Activated B cell treated with CpG ODN at 0.5 μM for 24 hours (primary cell): ENCODE measurements at regions not wholly inside any gene's neighbourhood (a gene's known extent, or its start where the extent isn't known, plus 50 kb on each side); places are given as distances from the start of the nearest gene placed in this dataset.

Experiments used
- ATAC-seq: fragments of 200-7000 bp; cut with Tn5 transposase; one replicate; pipeline ENCODE4 v1.10.0; 2021; ENCODE audit warnings: low read depth, mild to moderate bottlenecking, moderate library complexity
- CTCF ChIA-PET: fragments of 350-600 bp; sonication (Branson Sonifier 250); formaldehyde crosslinking; loops from one replicate; lab custom pipeline; 2021; ENCODE audit warnings: antibody characterized with exemption; lab: Charles Lee
- POLR2A ChIA-PET: fragments of 350-600 bp; sonication (Branson Sonifier 250); formaldehyde crosslinking; loops from one replicate; lab custom pipeline; 2021; ENCODE audit warnings: antibody characterized with exemption; lab: Charles Lee
- DNase-seq: peaks from one replicate; pipeline ENCODE4 v3.0.0; 2022
- H3K27ac Mint-ChIP-seq: one replicate; pipeline ENCODE4 v1.8.0; 2020; ENCODE audit warnings: mixed read lengths
- H3K27me3 Mint-ChIP-seq: one replicate; pipeline ENCODE4 v1.8.0; 2021; ENCODE audit warnings: mixed read lengths
- H3K36me3 Mint-ChIP-seq: one replicate; pipeline ENCODE4 v1.8.0; 2021; ENCODE audit warnings: low read depth, mixed read lengths
- H3K4me1 Mint-ChIP-seq: one replicate; pipeline ENCODE4 v1.8.0; 2021; ENCODE audit warnings: mixed read lengths
- H3K4me3 Mint-ChIP-seq: one replicate; pipeline ENCODE4 v1.8.0; 2020; ENCODE audit warnings: mild to moderate bottlenecking, mixed read lengths
- H3K9me3 Mint-ChIP-seq: one replicate; pipeline ENCODE4 v1.8.0; 2020; ENCODE audit warnings: mixed read lengths
- CTCF ChIP-seq: fragments of 200-600 bp; IDR thresholded peaks from one replicate; pipeline ENCODE4 v1.8.0; 2022; ENCODE audit warnings: antibody characterized with exemption, mild to moderate bottlenecking
- intact Hi-C: fragments of 100-400 bp; cut with micrococcal nuclease; formaldehyde crosslinking; loops from one replicate; pipeline ENCODE4 v1.15.1; 2024

DNA sequence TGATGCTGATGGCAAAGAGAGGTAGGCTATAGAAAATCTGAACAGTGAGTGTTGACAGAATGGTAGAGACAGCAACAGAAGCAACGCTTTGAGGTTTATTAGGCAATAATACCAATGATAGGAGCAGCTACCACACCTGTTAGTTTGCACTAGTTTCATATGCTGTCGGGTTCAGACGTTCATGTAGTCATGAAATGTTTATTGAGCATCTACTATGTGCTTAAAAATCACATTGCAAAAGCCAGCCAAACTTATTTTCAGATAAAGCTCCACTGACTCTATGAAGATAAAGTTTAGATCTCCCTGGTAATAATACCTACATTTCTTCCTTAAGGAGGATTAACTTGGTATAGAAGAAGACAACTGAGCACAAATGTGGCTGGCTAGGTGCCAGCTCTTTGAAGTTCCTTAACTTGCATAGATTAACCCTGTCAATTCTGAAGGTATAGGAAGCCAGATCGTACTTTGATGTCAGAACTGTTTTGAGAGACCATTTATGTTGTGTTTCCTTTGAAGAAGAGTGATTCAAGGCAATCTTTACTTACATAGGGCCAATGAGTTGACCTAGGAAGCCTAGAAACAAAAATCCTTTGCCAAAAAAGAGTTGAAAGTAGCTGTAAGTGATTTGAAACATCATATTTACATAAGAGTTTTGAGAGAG, 71.5 kb downstream of the DISP1 start:
- H3K4me1 Mint-ChIP-seq, result no peaks in the 10 kb centered on the region
- peaks cover 15% of the 10 kb centered on the region for H3K36me3 Mint-ChIP-seq
- DNase-seq, result no peak
- TF ChIP-seq CTCF, result no peak
- H3K27me3 Mint-ChIP-seq, result no peaks in the 10 kb centered on the region
- ChIA-PET POLR2A (no interaction called here), CTCF (no interaction called here)
- intact Hi-C loops, result no loop called here
- no peak for ATAC-seq
- H3K27ac Mint-ChIP-seq, result no peak overlapping the region
- no peak overlapping the region for H3K4me3 Mint-ChIP-seq
- no peaks in the 10 kb centered on the region for H3K9me3 Mint-ChIP-seq

- Mint-ChIP-seq H3K27me3 (no peaks in the 10 kb centered on the region), H3K36me3 (peaks cover 13% of the 10 kb centered on the region), H3K9me3 (no peaks in the 10 kb centered on the region), H3K4me1 (no peaks in the 10 kb centered on the region), H3K4me3 (no peak overlapping the region), H3K27ac (no peak overlapping the region)
- no peak for ATAC-seq
- intact Hi-C loops, result no loop called here
- ChIA-PET CTCF (no interaction called here), POLR2A (no interaction called here)
- no peak for DNase-seq
- no peak for TF ChIP-seq CTCF
Measured at GRCh38 chr1:222886878-222887351, 72.1 kb downstream of the DISP1 start.

- H3K27ac Mint-ChIP-seq, result no peak overlapping the region
- POLR2A ChIA-PET, result no interaction called here
- ATAC-seq, result no peak
Measured at GRCh38 chr1:222889440-222889839, 74.6 kb downstream of the DISP1 start.

GRCh38 chr1:222890716-222891115, 75.9 kb downstream of the DISP1 start:
- ATAC-seq (no peak), DNase-seq (no peak)
- ChIA-PET CTCF (no interaction called here), POLR2A (no interaction called here)
- no peaks in the 10 kb centered on the region for H3K27me3 Mint-ChIP-seq
- H3K4me3 Mint-ChIP-seq, result no peak overlapping the region
- H3K36me3 Mint-ChIP-seq, result peaks cover 17% of the 10 kb centered on the region
- H3K9me3 Mint-ChIP-seq, result no peaks in the 10 kb centered on the region
- H3K27ac Mint-ChIP-seq, result no peak overlapping the region
- H3K4me1 Mint-ChIP-seq, result no peaks in the 10 kb centered on the region
- no peak for TF ChIP-seq CTCF
- intact Hi-C loops, result no loop called here

More at GRCh38 chr1:222889440-222889839, 74.6 kb downstream of the DISP1 start:
- CTCF ChIA-PET, result no interaction called here
- no peak for DNase-seq
- no peak for TF ChIP-seq CTCF
- Mint-ChIP-seq H3K36me3 (peaks cover 23% of the 10 kb centered on the region), H3K27me3 (no peaks in the 10 kb centered on the region), H3K9me3 (no peaks in the 10 kb centered on the region), H3K4me3 (no peak overlapping the region), H3K4me1 (no peaks in the 10 kb centered on the region)
- intact Hi-C loops, result no loop called here

DNA sequence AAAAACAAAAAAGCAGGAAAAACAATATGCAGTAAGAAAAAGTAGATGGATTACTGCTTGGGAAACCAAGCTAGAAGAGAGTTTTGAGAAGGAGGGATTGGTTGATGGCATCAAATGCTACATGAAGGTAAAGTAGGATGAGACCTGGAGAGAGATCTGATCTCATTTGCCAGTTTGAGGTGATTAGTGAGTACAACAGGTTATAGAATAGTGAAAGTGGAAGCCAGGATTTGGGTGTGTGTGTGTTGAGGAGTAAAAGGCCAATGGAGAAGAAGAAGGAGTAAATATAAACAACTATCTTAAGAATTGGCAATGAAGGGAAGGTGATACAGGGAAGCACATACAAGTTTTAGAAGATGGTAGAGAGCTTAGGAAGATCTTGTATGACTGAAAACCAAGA, 76.7 kb downstream of the DISP1 start:
- no peak for DNase-seq
- no peak for TF ChIP-seq CTCF
- Mint-ChIP-seq H3K4me3 (no peak overlapping the region), H3K9me3 (no peaks in the 10 kb centered on the region), H3K36me3 (peaks cover 12% of the 10 kb centered on the region), H3K27me3 (no peaks in the 10 kb centered on the region), H3K27ac (no peak overlapping the region), H3K4me1 (peaks cover 2% of the 10 kb centered on the region)
- intact Hi-C loops, result no loop called here
- CTCF ChIA-PET, result no interaction called here
- POLR2A ChIA-PET, result interaction anchor here (0.5 kb wide), 1 partner anchor 835 kb away, joined by 3 read pairs; no protein-coding TSS in a partner anchor
- no peak for ATAC-seq
